Smooth muscle cell (in vitro differentiated cells): ENCODE measurements at regions not wholly inside any gene's neighbourhood (a gene's known extent, or its start where the extent isn't known, plus 50 kb on each side); places are given as distances from the start of the nearest gene placed in this dataset.

Experiments used
- DNase-seq: peaks from one replicate; lab custom pipeline; 2025; ENCODE audit not compliant: unreplicated experiment; lab: John Stamatoyannopoulos, UW
- H2AFZ ChIP-seq: fragments of 200-600 bp; sonication (generic); 2 replicates; pipeline ENCODE4 v1.6.0; 2016; ENCODE audit warnings: antibody characterized with exemption, low read depth, mild to moderate bottlenecking
- H3F3A ChIP-seq: fragments of 200-600 bp; sonication (generic); 2 replicates; pipeline ENCODE4 v1.6.0; 2017; ENCODE audit warnings: antibody characterized with exemption, low read depth
- H3K27ac ChIP-seq: fragments of 200-600 bp; sonication (generic); 2 replicates; pipeline ENCODE4 v1.5.1; 2016; ENCODE audit warnings: low read depth, mild to moderate bottlenecking
- H3K27me3 ChIP-seq: fragments of 200-600 bp; sonication (generic); 2 replicates; pipeline ENCODE4 v1.6.1; 2016; ENCODE audit warnings: low read depth, mild to moderate bottlenecking
- H3K36me3 ChIP-seq: fragments of 200-600 bp; sonication (generic); 2 replicates; pipeline ENCODE4 v1.5.1; 2016; ENCODE audit warnings: low read depth
- H3K4me1 ChIP-seq: fragments of 200-600 bp; sonication (generic); 2 replicates; pipeline ENCODE4 v1.5.1; 2016; ENCODE audit warnings: low read depth
- H3K4me2 ChIP-seq: fragments of 200-600 bp; sonication (generic); 2 replicates; pipeline ENCODE4 v1.6.0; 2016; ENCODE audit warnings: mild to moderate bottlenecking
- H3K4me3 ChIP-seq: fragments of 200-600 bp; sonication (generic); 2 replicates; pipeline ENCODE4 v1.5.1; 2016; ENCODE audit warnings: mild to moderate bottlenecking
- H3K79me2 ChIP-seq: fragments of 200-600 bp; sonication (generic); 2 replicates; pipeline ENCODE4 v1.6.0; 2016; ENCODE audit warnings: low read depth, mild to moderate bottlenecking
- H3K9ac ChIP-seq: fragments of 200-600 bp; sonication (generic); 2 replicates; pipeline ENCODE4 v1.6.0; 2016; ENCODE audit warnings: low read depth
- H3K9me3 ChIP-seq: fragments of 200-600 bp; sonication (generic); replicated peaks from 2 replicates; pipeline ENCODE4 v1.5.1; 2016; ENCODE audit warnings: low read depth
- H4K20me1 ChIP-seq: fragments of 200-600 bp; sonication (generic); 2 replicates; pipeline ENCODE4 v1.6.0; 2016; ENCODE audit warnings: low read depth
- CTCF ChIP-seq: fragments of 200-600 bp; sonication (generic); IDR thresholded peaks from 2 replicates; pipeline ENCODE4 v1.5.1; 2017; ENCODE audit warnings: borderline replicate concordance, mild to moderate bottlenecking, antibody characterized with exemption; ENCODE audit not compliant: insufficient read depth, poor library complexity, severe bottlenecking
- WGBS: methylation state at CpG from one replicate; pipeline ENCODE4 v1.1.7; 2016; ENCODE audit warnings: low lambda C conversion rate; 5-methylcytosine and 5-hydroxymethylcytosine counted together

GRCh38 chr4:95625020-95625419, 76.2 kb upstream of the UNC5C start:
- Histone ChIP-seq H2AFZ (no peak overlapping the region), H3K4me2 (no peak overlapping the region), H3K36me3 (no peaks in the 10 kb centered on the region), H3K4me1 (no peaks in the 10 kb centered on the region), H3K9ac (no peak overlapping the region), H3K27me3 (no peaks in the 10 kb centered on the region), H3K9me3 (no peaks in the 10 kb centered on the region), H3F3A (no peaks in the 10 kb centered on the region), H3K27ac (no peak overlapping the region), H4K20me1 (no peaks in the 10 kb centered on the region), H3K79me2 (no peaks in the 10 kb centered on the region), H3K4me3 (no peak overlapping the region)
- TF ChIP-seq CTCF = no peak
- DNase-seq = no peak

- no peaks in the 10 kb centered on the region for H3K36me3 ChIP-seq
- WGBS = 72% methylated on average over 9 of the region's 9 CpGs
- no peak for TF ChIP-seq CTCF
These were observed 71.0 kb upstream of the UNC5C start for GRCh38 chr4:95619525-95620443.

GRCh38 chr4:95614684-95615205, 66.0 kb upstream of the UNC5C start:
- H3K9ac ChIP-seq = no peak overlapping the region
- H3K27me3 ChIP-seq = no peaks in the 10 kb centered on the region
- no peak overlapping the region for H3K4me3 ChIP-seq
- H3K79me2 ChIP-seq = no peaks in the 10 kb centered on the region
- H3K36me3 ChIP-seq = no peaks in the 10 kb centered on the region
- no peaks in the 10 kb centered on the region for H3K4me1 ChIP-seq
- H3K9me3 ChIP-seq = no peaks in the 10 kb centered on the region
- no peak for TF ChIP-seq CTCF
- no peak overlapping the region for H2AFZ ChIP-seq
- no peak for DNase-seq
- no peaks in the 10 kb centered on the region for H4K20me1 ChIP-seq
- H3F3A ChIP-seq = no peaks in the 10 kb centered on the region
- 92% methylated on average over 8 of the region's 8 CpGs for WGBS
- no peak overlapping the region for H3K27ac ChIP-seq
- H3K4me2 ChIP-seq = no peak overlapping the region

More at GRCh38 chr4:95619525-95620443, 71.0 kb upstream of the UNC5C start:
- Histone ChIP-seq H2AFZ (peak overlapping the region; percentile 4), H4K20me1 (no peaks in the 10 kb centered on the region), H3F3A (no peaks in the 10 kb centered on the region), H3K27ac (no peak overlapping the region), H3K4me3 (no peak overlapping the region), H3K4me1 (no peaks in the 10 kb centered on the region), H3K27me3 (no peaks in the 10 kb centered on the region), H3K4me2 (no peak overlapping the region), H3K9me3 (no peaks in the 10 kb centered on the region), H3K79me2 (no peaks in the 10 kb centered on the region), H3K9ac (no peak overlapping the region)
- no peak for DNase-seq
